Type B pancreatic cell (in vitro differentiated cells): ENCODE measurements at regions not wholly inside any gene's neighbourhood (a gene's known extent, or its start where the extent isn't known, plus 50 kb on each side); places are given as distances from the start of the nearest gene placed in this dataset.
"Not testable (repeated sequence)": the region's sequence is repeated elsewhere in the genome, so short reads cannot be mapped to it uniquely, and the experiment has no call there.

Source experiments
- DNase-seq: peaks from one replicate; pipeline ENCODE4 v3.0.0; 2021; ENCODE audit warnings: mixed read lengths; ENCODE audit not compliant: unreplicated experiment; ENCODE audit errors: extremely low spot score
- H3K27ac Mint-ChIP-seq: 2 replicates; pipeline ENCODE4 v1.8.0; 2021; ENCODE audit warnings: mild to moderate bottlenecking, mixed read lengths
- H3K27me3 Mint-ChIP-seq: 2 replicates; pipeline ENCODE4 v1.8.0; 2021; ENCODE audit warnings: mixed read lengths
- H3K36me3 Mint-ChIP-seq: 2 replicates; pipeline ENCODE4 v1.8.0; 2021; ENCODE audit warnings: mixed read lengths
- H3K4me1 Mint-ChIP-seq: one replicate; pipeline ENCODE4 v1.8.0; 2021; ENCODE audit warnings: mixed read lengths; ENCODE audit not compliant: unreplicated experiment
- H3K4me3 Mint-ChIP-seq: 2 replicates; pipeline ENCODE4 v1.8.0; 2021; ENCODE audit warnings: mild to moderate bottlenecking, mixed read lengths
- H3K9me3 Mint-ChIP-seq: 2 replicates; pipeline ENCODE4 v1.8.0; 2021; ENCODE audit warnings: mixed read lengths
- TF ChIP-seq, protein P1 (sequence below): fragments of 200-600 bp; sonication (generic); conservative IDR thresholded peaks from 2 replicates; pipeline ENCODE4 v1.5.0; 2021; ENCODE audit warnings: antibody characterized with exemption, mild to moderate bottlenecking

DNA sequence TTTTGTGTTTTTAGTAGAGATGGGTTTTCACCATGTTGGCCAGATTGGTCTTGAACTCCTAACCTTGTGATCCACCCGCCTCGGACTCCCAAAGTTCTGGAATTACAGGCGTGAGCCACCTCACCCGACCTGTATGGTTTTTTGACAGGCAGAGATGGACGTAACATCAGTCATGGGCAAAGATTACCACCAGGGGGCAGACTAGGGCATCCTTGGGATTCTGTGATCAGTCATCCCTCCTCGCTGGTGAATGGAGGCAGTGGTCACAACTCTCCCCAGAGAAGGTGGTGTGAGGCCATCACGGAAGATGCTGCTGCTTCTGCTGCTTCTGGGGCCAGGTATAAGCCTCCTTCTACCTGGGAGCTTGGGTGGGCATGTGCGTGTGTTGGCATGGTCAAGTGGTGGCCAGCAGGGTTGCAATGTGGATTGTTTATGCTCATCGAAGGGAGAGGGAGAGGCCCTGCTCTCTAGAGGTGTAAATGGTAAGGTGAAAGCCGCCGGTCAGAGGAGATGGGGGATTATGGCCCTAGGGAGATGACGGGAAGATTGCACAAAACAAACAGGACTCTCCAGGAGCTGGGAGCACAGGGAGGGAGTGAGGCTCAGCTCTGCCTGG, 122.7 kb upstream of the PRSS1 start:
- no peak for DNase-seq
- H3K4me3 Mint-ChIP-seq, result no peak overlapping the region
- H3K27ac Mint-ChIP-seq, result no peak overlapping the region
- H3K9me3 Mint-ChIP-seq, result no peaks in the 10 kb centered on the region
- TF ChIP-seq, protein P1, sequence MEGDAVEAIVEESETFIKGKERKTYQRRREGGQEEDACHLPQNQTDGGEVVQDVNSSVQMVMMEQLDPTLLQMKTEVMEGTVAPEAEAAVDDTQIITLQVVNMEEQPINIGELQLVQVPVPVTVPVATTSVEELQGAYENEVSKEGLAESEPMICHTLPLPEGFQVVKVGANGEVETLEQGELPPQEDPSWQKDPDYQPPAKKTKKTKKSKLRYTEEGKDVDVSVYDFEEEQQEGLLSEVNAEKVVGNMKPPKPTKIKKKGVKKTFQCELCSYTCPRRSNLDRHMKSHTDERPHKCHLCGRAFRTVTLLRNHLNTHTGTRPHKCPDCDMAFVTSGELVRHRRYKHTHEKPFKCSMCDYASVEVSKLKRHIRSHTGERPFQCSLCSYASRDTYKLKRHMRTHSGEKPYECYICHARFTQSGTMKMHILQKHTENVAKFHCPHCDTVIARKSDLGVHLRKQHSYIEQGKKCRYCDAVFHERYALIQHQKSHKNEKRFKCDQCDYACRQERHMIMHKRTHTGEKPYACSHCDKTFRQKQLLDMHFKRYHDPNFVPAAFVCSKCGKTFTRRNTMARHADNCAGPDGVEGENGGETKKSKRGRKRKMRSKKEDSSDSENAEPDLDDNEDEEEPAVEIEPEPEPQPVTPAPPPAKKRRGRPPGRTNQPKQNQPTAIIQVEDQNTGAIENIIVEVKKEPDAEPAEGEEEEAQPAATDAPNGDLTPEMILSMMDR, result peak; percentile 73
- H3K4me1 Mint-ChIP-seq, result no peaks in the 10 kb centered on the region
- no peaks in the 10 kb centered on the region for H3K36me3 Mint-ChIP-seq
- peaks cover 40% of the 10 kb centered on the region for H3K27me3 Mint-ChIP-seq

DNA sequence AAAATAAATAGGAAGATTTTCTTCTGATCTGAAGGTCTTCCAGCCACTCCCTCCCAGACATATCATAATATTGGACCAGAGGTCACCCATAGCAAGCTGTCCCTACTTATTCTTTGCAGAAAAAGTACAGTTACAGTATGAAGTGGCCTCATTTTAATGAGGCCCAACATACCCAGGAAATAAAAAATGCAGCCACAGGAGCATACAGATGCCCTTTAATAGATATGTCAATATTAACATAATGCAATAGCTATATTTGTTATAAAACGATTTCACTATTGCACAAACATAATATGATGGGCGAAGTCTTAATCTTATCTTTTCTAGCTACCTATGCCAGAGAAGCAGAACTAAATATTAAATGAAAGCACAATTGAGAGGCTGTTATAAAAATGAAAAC, 124.1 kb upstream of the PRSS1 start:
- H3K27me3 Mint-ChIP-seq, result peaks cover 31% of the 10 kb centered on the region
- not testable (repeated sequence) for H3K9me3 Mint-ChIP-seq, H3K4me1 Mint-ChIP-seq, H3K4me3 Mint-ChIP-seq, DNase-seq, H3K36me3 Mint-ChIP-seq, H3K27ac Mint-ChIP-seq

DNA sequence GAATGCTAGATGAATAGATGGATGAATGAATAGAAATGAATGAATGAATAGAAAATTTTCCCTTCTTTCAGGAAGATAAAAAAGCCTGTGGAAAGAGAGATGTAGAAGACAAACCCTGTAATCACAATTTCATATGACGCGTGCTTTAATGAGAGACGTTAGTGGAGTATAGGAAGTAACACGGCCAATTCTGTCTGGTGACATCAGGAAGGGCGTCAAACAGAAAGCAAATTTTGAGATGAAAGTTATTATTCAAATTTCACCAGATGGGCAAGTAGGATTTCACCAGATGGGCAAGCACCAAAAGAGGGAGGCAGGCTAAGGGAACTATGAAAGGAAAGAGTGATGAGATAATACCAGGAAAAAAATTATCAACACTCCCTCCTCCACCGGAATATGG, 128.9 kb upstream of the PRSS1 start:
- no peak overlapping the region for H3K27ac Mint-ChIP-seq
- peaks cover 15% of the 10 kb centered on the region for H3K27me3 Mint-ChIP-seq
- DNase-seq, result no peak
- no peaks in the 10 kb centered on the region for H3K36me3 Mint-ChIP-seq
- H3K4me3 Mint-ChIP-seq, result no peak overlapping the region
- TF ChIP-seq, protein P1, result no peak
- no peaks in the 10 kb centered on the region for H3K9me3 Mint-ChIP-seq
- H3K4me1 Mint-ChIP-seq, result no peaks in the 10 kb centered on the region

DNA sequence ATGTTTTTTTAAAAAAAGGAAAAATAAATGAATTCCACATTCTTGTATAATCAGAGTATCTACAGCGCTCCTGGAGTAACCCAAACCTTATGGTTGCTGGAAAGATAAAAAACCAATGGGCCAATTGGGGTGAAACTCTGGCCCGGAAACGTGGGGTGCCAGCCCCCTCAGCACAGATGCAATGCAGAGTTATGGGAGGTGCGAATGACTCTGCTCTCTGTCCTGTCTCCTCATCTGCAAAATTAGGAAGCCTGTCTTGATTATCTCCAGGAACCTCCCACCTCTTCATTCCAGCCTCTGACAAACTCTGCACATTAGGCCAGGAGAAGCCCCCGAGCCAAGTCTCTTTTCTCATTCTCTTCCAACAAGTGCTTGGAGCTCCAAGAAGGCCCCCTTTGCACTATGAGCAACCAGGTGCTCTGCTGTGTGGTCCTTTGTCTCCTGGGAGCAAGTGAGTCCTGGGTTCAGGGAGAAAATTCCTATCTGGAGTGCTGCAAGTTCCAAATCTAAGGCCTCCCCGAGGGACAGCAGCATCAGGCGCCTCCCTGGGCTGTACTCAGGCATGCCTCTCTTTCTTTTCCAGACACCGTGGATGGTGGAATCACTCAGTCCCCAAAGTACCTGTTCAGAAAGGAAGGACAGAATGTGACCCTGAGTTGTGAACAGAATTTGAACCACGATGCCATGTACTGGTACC, 130.5 kb upstream of the PRSS1 start:
- H3K36me3 Mint-ChIP-seq, result no peaks in the 10 kb centered on the region
- DNase-seq, result no peak
- peaks cover 21% of the 10 kb centered on the region for H3K27me3 Mint-ChIP-seq
- H3K4me3 Mint-ChIP-seq, result no peak overlapping the region
- no peaks in the 10 kb centered on the region for H3K4me1 Mint-ChIP-seq
- no peaks in the 10 kb centered on the region for H3K9me3 Mint-ChIP-seq
- TF ChIP-seq, protein P1, result no peak
- no peak overlapping the region for H3K27ac Mint-ChIP-seq

DNA sequence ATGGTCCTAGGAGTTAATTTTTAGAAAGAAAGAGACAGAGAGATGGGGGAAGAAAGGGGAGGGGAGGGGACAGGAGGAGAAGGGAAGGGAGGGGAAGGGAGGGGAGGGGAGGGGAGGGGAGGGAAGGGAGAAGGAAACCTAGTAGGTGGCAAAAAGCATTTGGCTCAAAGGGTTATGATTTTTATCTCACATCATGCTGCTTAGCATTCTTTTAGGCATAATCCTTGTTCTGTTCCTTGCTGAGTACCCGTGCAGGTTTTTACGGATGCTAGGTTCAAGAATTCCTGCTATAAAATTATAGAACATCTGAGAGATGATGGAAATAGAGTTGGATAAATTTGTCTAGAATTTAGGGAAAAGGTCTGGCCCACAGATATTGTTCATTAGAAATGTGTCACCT, 132.4 kb upstream of the PRSS1 start:
- Mint-ChIP-seq H3K9me3 (no peaks in the 10 kb centered on the region), H3K4me1 (peaks cover under 1% of the 10 kb centered on the region), H3K4me3 (no peak overlapping the region), H3K27ac (no peak overlapping the region), H3K36me3 (no peaks in the 10 kb centered on the region), H3K27me3 (peaks cover 21% of the 10 kb centered on the region)
- no peak for DNase-seq
- TF ChIP-seq, protein P1, result no peak

DNA sequence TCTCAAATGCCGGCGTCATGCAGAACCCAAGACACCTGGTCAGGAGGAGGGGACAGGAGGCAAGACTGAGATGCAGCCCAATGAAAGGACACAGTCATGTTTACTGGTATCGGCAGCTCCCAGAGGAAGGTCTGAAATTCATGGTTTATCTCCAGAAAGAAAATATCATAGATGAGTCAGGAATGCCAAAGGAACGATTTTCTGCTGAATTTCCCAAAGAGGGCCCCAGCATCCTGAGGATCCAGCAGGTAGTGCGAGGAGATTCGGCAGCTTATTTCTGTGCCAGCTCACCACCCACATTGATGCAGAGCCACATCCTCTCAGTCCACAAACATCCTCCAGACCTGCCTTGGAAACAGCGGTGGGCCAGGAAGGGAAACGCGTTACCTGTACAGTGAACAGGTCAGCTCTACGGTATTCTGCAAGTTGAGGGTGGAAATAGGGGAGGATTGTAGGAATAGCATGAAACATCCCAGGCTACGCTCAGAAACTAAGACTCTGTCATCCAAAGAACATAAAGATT, 133.1 kb upstream of the PRSS1 start:
- no peaks in the 10 kb centered on the region for H3K36me3 Mint-ChIP-seq
- peaks cover 25% of the 10 kb centered on the region for H3K27me3 Mint-ChIP-seq
- H3K27ac Mint-ChIP-seq, result no peak overlapping the region
- TF ChIP-seq, protein P1, result no peak
- H3K4me1 Mint-ChIP-seq, result peaks cover 6% of the 10 kb centered on the region
- H3K4me3 Mint-ChIP-seq, result no peak overlapping the region
- DNase-seq, result no peak
- H3K9me3 Mint-ChIP-seq, result no peaks in the 10 kb centered on the region
